ENCODE measurements at regions not wholly inside any gene's neighbourhood (a gene's known extent, or its start where the extent isn't known, plus 50 kb on each side); places are given as distances from the start of the nearest gene placed in this dataset.

GRCh38 chr3:104685492-104685891, 681.2 kb upstream of the ALCAM start:
- no peaks in the 10 kb centered on the region for H3K36me3 ChIP-seq
- intact Hi-C loops (cut with DNase I), result no loop called here
- no peaks in the 10 kb centered on the region for H3K4me1 ChIP-seq
- H3K9me3 ChIP-seq, result no peaks in the 10 kb centered on the region
- no peak overlapping the region for H3K27ac ChIP-seq
- H3K4me3 ChIP-seq, result no peak overlapping the region
- no peak for TF ChIP-seq POLR2AphosphoS5 (IDR thresholded peaks at IDR 0.05)
- no peak for TF ChIP-seq CTCF (IDR thresholded peaks at IDR 0.05)
- no peak for TF ChIP-seq POLR2A (IDR thresholded peaks at IDR 0.05)
- no peak for TF ChIP-seq EP300 (IDR thresholded peaks at IDR 0.05)
- no peaks in the 10 kb centered on the region for H3K27me3 ChIP-seq
- DNase-seq, result no peak

DNA sequence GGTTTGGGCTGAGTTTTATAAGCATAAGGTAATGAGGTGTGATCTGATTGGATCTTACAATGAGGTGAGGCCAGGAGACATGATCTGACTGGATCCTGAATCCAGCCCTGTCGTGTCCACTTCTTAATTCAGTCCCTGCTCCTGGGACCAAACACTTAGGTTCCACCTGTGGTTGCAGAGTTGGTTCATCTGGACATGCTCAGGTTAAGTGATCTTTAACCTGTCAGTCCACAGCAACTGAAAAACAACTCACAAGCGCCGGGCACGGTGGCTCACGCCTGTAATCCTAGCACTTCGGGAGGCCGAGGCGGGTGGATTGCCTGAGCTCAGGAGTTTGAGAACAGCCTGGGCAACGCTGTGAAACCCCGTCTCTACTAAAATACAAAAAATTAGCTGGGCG, 679.3 kb upstream of the ALCAM start:
- intact Hi-C loops (cut with DNase I), result no loop called here
- Histone ChIP-seq H3K27ac (no peak overlapping the region), H3K9me3 (no peaks in the 10 kb centered on the region), H3K4me3 (no peak overlapping the region), H3K27me3 (no peaks in the 10 kb centered on the region), H3K4me1 (no peaks in the 10 kb centered on the region), H3K36me3 (no peaks in the 10 kb centered on the region)
- WGBS, 2 donors, result 93 to 95% methylated on average over 11 of the region's 11 CpGs
- DNase-seq, result no peak
- TF ChIP-seq POLR2AphosphoS5 (IDR thresholded peaks at IDR 0.05) (no peak), POLR2A (IDR thresholded peaks at IDR 0.05) (no peak), CTCF (IDR thresholded peaks at IDR 0.05) (no peak), EP300 (IDR thresholded peaks at IDR 0.05) (no peak)

GRCh38 chr3:104696470-104696869, 670.2 kb upstream of the ALCAM start:
- TF ChIP-seq CTCF (IDR thresholded peaks at IDR 0.05) (no peak), EP300 (IDR thresholded peaks at IDR 0.05) (no peak), POLR2A (IDR thresholded peaks at IDR 0.05) (no peak), POLR2AphosphoS5 (IDR thresholded peaks at IDR 0.05) (no peak)
- 61 to 83% methylated on average over 8 of the region's 8 CpGs for WGBS, 2 donors
- Histone ChIP-seq H3K27me3 (no peaks in the 10 kb centered on the region), H3K36me3 (no peaks in the 10 kb centered on the region), H3K4me1 (no peaks in the 10 kb centered on the region), H3K27ac (no peak overlapping the region), H3K9me3 (no peaks in the 10 kb centered on the region), H3K4me3 (no peak overlapping the region)
- intact Hi-C loops (cut with DNase I), result no loop called here
- DNase-seq, result no peak

DNA sequence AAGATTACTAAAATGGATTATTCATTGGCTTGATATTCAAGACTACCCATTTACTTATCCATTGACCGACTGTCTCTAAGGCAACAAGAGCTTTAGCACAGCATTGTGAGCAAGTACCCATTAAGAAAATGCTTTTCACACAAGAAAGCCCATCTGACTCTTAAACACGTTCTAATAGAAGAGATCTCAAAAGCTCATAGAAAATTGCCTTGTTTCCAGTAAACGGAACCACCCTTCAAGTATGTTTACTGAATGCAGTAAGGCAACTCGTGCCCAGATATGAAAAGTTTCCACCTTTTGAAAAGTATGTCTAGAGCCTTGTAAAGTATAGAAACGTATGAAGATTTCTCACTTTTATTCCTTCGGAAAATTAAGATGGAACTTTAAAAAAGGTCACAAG, 655.3 kb upstream of the ALCAM start:
- DNase-seq, result no peak
- no peak for TF ChIP-seq CTCF (IDR thresholded peaks at IDR 0.05)
- TF ChIP-seq POLR2AphosphoS5 (IDR thresholded peaks at IDR 0.05), result no peak
- TF ChIP-seq POLR2A (IDR thresholded peaks at IDR 0.05), result no peak
- no peak for TF ChIP-seq EP300 (IDR thresholded peaks at IDR 0.05)
- H3K9me3 ChIP-seq, result no peaks in the 10 kb centered on the region
- H3K4me1 ChIP-seq, result no peaks in the 10 kb centered on the region
- no peak overlapping the region for H3K27ac ChIP-seq
- no peaks in the 10 kb centered on the region for H3K36me3 ChIP-seq
- H3K27me3 ChIP-seq, result no peaks in the 10 kb centered on the region
- WGBS, 2 donors, result 71 to 81% methylated on average over 6 of the region's 6 CpGs
- intact Hi-C loops (cut with DNase I), result no loop called here
- no peak overlapping the region for H3K4me3 ChIP-seq

- 96 to 98% methylated on average over 1 of the region's 1 CpG for WGBS, 2 donors
- no peaks in the 10 kb centered on the region for H3K9me3 ChIP-seq
- TF ChIP-seq EP300 (IDR thresholded peaks at IDR 0.05) (no peak), POLR2A (IDR thresholded peaks at IDR 0.05) (no peak), CTCF (IDR thresholded peaks at IDR 0.05) (no peak), POLR2AphosphoS5 (IDR thresholded peaks at IDR 0.05) (no peak)
These were observed 650.7 kb upstream of the ALCAM start for GRCh38 chr3:104715972-104716371.

More at GRCh38 chr3:104715972-104716371, 650.7 kb upstream of the ALCAM start:
- no peaks in the 10 kb centered on the region for H3K27me3 ChIP-seq
- H3K27ac ChIP-seq, result no peak overlapping the region
- DNase-seq, result no peak
- H3K4me1 ChIP-seq, result no peaks in the 10 kb centered on the region
- H3K36me3 ChIP-seq, result no peaks in the 10 kb centered on the region
- intact Hi-C loops (cut with DNase I), result no loop called here
- H3K4me3 ChIP-seq, result no peak overlapping the region

Measured in sigmoid colon (tissue), 6 donors.